ENCODE measurements at regions not wholly inside any gene's neighbourhood (a gene's known extent, or its start where the extent isn't known, plus 50 kb on each side); places are given as distances from the start of the nearest gene placed in this dataset.

DNA sequence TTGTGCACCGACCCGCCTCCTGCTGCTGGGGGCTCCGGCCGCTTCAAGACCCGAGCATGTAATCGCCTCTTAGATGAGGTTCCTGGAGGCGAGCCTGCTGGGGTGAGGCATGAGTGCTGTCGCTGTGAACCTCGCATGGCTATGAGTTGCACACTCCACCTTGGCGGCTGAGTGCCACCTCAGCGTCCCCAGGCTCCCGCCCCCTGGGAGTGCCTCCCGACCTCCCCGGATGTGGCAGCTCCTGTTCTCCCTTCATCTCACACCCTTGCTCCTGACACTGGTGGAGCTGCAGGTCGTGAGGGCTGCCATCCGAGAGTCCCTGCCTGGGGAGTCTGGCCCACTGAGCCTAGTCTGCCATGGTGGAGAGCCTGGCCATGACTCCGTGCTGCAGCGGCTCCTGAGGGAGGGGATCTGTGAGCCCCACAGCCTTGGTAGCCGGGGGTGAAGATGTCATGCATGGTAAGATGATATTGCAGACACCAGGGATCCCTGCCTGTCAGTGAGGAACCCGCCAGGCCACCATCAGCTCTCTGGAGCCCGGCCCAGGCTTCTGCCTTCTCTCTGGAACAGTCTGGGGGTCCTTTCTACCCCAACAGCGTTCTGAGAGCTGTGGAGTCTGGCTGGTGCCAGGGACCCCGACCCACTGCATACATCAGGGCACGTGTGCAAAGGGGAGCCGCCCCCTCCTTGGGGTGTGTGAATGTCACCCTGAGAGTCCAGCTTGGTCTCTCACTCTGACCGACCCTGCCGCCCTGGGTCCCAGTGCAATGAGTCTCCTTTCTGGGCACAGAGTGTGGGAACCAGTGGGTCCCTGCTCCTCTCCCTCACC, 61.6 kb upstream of the HS6ST1 start:
- DNase-seq = no peak

DNA sequence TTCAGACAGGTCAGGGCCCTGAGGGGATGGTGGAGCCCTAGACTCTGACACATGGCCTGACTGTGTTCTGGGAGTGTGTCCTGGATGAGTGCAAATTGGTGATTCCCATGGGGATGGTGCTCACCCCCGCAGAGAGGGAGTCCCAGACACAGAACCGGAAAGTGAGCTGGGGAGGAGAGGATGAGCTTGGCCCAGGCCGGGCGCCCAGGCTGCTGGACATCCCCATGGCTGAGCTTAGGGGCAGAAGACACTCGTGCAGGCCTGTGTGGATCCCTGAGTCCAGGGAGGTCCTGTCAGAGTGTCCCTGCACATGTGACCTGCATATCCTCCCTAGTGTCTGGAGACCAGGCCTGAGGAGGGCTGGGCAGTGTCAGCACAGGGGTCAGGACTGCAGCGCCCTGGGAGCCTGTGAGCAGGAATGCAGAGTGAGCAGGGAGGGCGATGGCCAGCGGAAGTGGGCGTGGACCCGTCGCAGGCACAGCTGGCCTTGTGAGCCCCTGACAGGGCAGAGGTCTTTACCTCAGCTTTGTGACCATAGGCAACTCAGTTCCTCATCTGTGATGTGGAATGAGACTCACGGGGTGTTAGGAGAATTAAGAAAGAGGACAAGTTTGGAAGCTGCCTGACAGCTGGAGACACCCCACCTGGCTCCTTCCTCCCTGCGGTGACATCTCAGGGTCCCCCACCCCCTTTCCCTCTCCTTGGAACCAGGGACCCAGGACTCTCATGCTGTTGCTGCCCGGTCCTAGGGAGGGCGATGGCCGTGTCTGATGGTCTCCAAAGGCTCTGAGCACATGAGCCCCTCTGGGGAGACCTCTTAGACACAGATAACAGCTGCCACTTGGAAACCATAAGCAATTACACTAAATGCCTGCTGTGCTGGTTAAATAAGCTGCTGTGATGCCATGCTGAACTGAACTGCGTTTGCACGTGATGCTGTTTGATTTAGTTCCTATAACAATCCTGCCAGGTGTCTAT, 62.6 kb upstream of the HS6ST1 start:
- DNase-seq = no peak

DNA sequence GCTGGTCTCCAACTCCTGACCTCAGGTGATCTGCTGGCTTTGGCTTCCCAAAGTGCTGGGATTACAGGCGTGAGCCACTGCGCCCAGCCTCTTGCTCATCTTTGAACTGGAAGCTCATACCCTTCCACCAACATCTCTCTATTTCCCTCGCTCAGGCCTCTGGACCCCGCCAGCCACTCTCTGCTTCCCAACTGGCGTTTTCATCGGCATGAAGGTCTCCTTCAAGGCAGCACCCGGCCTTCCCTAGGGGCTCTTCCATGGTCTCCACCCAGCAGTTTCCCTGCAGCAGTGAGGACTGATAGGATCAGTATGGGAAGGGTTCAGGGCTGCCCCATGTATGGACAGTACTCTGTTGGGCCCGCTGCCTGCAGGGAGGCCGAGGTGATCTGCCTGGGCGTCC, 65.8 kb upstream of the HS6ST1 start:
- DNase-seq = no peak

DNA sequence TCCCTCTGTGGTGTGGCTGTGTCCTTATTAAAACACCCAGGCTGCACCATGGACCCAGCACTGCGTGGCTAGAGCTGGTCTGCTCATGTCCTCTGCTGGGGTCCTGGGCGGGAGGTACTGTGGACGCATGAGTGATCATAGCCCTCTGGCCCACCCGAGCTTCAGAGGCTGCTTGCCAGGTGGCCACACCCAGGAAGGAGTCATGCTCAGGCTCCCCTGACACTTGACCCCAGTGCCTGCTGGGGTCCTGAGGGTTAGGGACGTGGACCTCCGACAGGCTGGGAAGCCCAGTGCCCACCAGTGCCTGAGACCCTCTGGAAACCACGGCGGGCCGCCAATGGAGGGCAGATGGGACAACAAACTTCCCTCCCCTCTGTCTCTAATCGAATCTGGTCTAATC, 66.3 kb upstream of the HS6ST1 start:
- no peak for DNase-seq

- no peak for DNase-seq
Measured at GRCh38 chr2:128385365-128385764, 66.7 kb upstream of the HS6ST1 start.

DNA sequence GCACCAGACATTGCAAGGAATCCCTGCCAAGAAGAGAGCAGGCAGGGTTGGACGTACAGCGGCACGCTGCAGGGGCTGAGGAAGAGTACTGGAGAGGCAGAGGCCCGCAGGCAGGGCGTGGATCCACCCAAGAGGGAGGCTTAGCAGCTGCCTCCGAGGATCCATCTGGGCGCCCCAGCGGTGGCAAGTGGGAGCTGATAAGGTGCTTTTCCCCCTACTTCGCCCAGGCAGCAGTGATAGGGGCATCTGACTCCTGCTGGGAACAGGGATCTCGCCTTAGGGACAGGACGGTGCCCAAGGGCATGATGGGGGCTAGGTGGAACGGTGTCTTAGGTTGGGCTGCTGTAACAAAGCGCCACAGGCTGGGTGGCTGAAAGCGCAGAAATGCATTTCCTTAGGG, 67.4 kb upstream of the HS6ST1 start:
- DNase-seq = no peak

GRCh38 chr2:128388499-128388941, 69.9 kb upstream of the HS6ST1 start:
- no peak for DNase-seq

- no peak for DNase-seq
Measured at GRCh38 chr2:128389388-128390086, 70.9 kb upstream of the HS6ST1 start.

- no peak for DNase-seq
Measured at GRCh38 chr2:128390256-128390990, 71.8 kb upstream of the HS6ST1 start.

- DNase-seq = no peak
Measured at GRCh38 chr2:128390991-128391630, 72.4 kb upstream of the HS6ST1 start.

GRCh38 chr2:128391679-128392078, 73.0 kb upstream of the HS6ST1 start:
- no peak for DNase-seq

GRCh38 chr2:128392207-128392606, 73.5 kb upstream of the HS6ST1 start:
- no peak for DNase-seq

- DNase-seq = no peak
Measured at GRCh38 chr2:128394007-128394730, 75.5 kb upstream of the HS6ST1 start.

DNA sequence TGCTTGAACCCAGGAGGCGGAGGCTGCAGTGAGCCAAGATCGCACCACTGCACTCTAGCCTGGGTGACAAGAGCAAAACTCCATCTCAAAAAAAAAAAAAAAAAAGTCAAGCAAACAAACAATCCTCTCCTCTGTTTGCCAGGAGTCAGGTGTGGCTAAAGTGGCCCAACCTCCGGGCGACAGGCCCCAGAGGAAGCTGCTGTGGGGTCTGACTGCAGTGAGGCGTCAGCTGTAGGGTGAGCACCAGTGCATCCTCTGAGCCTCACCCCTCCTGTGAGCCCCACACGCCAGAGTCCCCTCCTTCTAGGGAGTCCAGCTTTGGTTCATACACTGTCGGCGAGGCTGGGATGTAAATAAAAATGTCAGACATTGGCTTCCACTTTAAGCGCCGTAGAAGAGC, 76.5 kb upstream of the HS6ST1 start:
- no peak for DNase-seq

- DNase-seq = no peak
Measured at GRCh38 chr2:128395640-128396499, 77.2 kb upstream of the HS6ST1 start.

- DNase-seq = no peak
Measured at GRCh38 chr2:128396500-128396891, 77.8 kb upstream of the HS6ST1 start.

- no peak for DNase-seq
Measured at GRCh38 chr2:128396946-128397345, 78.3 kb upstream of the HS6ST1 start.

- DNase-seq = no peak
Measured at GRCh38 chr2:128399256-128399655, 80.6 kb upstream of the HS6ST1 start.

DNA sequence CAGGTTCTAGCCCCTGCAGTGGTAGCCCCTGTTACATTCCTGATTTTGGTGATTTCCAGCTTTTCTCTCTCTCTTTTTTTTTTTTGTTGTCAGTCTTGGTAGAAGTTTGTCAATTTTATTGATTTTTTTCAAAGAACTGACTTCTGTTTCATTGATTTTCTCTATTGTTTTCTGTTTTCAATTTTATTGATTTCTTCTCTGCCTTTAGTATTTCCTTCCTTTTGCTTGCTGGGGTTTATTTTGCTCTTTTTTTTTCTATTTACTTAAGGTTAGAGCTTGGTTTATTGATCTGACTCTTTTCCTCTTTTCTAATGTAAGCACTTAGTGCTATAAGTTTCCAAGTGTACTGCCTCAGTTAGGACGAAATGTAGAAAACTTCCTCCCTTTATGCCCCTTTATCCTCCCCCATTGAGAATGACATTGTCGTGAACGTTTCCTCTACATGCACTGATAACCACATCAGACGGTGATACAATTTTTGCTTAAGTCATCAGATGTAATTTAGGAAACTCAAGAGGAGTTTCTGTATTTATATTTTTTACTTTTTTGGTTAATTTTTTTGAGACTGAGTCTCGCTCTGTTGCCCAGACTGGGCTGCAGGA, 81.1 kb upstream of the HS6ST1 start:
- no peak for DNase-seq

DNA sequence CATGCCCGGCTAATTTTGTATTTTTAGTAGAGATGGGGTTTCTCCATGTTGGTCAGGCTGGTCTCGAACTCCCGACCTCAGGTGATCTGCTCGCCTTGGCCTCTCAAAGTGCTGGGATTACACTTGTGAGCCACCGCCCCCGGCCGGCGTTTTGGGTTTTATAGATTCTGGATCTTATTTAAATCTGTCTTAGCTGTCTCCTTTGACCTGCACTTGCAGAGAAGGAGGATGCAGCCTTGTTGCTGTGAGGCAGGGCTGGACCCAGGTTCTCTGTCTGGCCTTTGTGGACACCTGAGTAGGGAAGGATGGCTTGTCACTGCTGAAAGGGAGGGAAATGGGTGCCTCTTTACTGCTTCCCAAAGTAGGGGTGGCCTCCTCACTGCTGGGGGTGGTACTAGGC, 83.0 kb upstream of the HS6ST1 start:
- no peak for DNase-seq

Measured in CD4-positive, alpha-beta T cell treated with Interferon gamma for 1 hour (primary cell).